ENCODE measurements at regions not wholly inside any gene's neighbourhood (a gene's known extent, or its start where the extent isn't known, plus 50 kb on each side); places are given as distances from the start of the nearest gene placed in this dataset.

- WGBS, 2 donors = 80 to 83% methylated on average over 3 of the region's 3 CpGs
Observed at GRCh38 chr5:12248831-12249230, 344.6 kb upstream of the CTNND2 start.

GRCh38 chr5:12246036-12246435 is 341.8 kb upstream of the CTNND2 start:
- no peaks in the 10 kb centered on the region for H3K9me3 ChIP-seq (ENCODE audit: control insufficient read depth in 4 of 4, insufficient read depth in 3 of 4, low read length in 3 of 4)
- H3K27me3 ChIP-seq (ENCODE audit: control insufficient read depth in 3 of 3, insufficient read depth in 3 of 3, low read length in 2 of 3) = no peaks in the 10 kb centered on the region
- H3K4me1 ChIP-seq (ENCODE audit: control insufficient read depth in 5 of 5, insufficient read depth in 5 of 5, low read length in 5 of 5) = no peaks in the 10 kb centered on the region
- 75 to 79% methylated on average over 5 of the region's 5 CpGs for WGBS, 2 donors
- no peak overlapping the region for H3K4me3 ChIP-seq
- no peaks in the 10 kb centered on the region for H3K36me3 ChIP-seq (ENCODE audit: control insufficient read depth in 4 of 4, insufficient read depth in 4 of 4, low read length in 4 of 4)
- DNase-seq (no peak), ATAC-seq (ENCODE audit: insufficient read depth, low FRiP score) (no peak)
- no peak overlapping the region for H3K9ac ChIP-seq (ENCODE audit: insufficient read depth in 1 of 2, low read length in 2 of 2)
- no peak overlapping the region for H3K27ac ChIP-seq (ENCODE audit: low read depth in 1 of 2, low read length in 1 of 2)
- TF ChIP-seq, protein P1, sequence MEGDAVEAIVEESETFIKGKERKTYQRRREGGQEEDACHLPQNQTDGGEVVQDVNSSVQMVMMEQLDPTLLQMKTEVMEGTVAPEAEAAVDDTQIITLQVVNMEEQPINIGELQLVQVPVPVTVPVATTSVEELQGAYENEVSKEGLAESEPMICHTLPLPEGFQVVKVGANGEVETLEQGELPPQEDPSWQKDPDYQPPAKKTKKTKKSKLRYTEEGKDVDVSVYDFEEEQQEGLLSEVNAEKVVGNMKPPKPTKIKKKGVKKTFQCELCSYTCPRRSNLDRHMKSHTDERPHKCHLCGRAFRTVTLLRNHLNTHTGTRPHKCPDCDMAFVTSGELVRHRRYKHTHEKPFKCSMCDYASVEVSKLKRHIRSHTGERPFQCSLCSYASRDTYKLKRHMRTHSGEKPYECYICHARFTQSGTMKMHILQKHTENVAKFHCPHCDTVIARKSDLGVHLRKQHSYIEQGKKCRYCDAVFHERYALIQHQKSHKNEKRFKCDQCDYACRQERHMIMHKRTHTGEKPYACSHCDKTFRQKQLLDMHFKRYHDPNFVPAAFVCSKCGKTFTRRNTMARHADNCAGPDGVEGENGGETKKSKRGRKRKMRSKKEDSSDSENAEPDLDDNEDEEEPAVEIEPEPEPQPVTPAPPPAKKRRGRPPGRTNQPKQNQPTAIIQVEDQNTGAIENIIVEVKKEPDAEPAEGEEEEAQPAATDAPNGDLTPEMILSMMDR (IDR thresholded peaks at IDR 0.05; ENCODE audit: control extremely low read depth, extremely low read depth) = no peak

More at GRCh38 chr5:12248831-12249230, 344.6 kb upstream of the CTNND2 start:
- ATAC-seq (ENCODE audit: insufficient read depth, low FRiP score) (no peak), DNase-seq (no peak)
- H3K4me1 ChIP-seq (ENCODE audit: control insufficient read depth in 5 of 5, insufficient read depth in 5 of 5, low read length in 5 of 5) = no peaks in the 10 kb centered on the region
- H3K36me3 ChIP-seq (ENCODE audit: control insufficient read depth in 4 of 4, insufficient read depth in 4 of 4, low read length in 4 of 4) = no peaks in the 10 kb centered on the region
- H3K9ac ChIP-seq (ENCODE audit: insufficient read depth in 1 of 2, low read length in 2 of 2) = no peak overlapping the region
- no peaks in the 10 kb centered on the region for H3K27me3 ChIP-seq (ENCODE audit: control insufficient read depth in 3 of 3, insufficient read depth in 3 of 3, low read length in 2 of 3)
- TF ChIP-seq, protein P1 (IDR thresholded peaks at IDR 0.05; ENCODE audit: control extremely low read depth, extremely low read depth) = no peak
- H3K4me3 ChIP-seq = no peak overlapping the region
- H3K9me3 ChIP-seq (ENCODE audit: control insufficient read depth in 4 of 4, insufficient read depth in 3 of 4, low read length in 3 of 4) = no peaks in the 10 kb centered on the region
- no peak overlapping the region for H3K27ac ChIP-seq (ENCODE audit: low read depth in 1 of 2, low read length in 1 of 2)

DNA sequence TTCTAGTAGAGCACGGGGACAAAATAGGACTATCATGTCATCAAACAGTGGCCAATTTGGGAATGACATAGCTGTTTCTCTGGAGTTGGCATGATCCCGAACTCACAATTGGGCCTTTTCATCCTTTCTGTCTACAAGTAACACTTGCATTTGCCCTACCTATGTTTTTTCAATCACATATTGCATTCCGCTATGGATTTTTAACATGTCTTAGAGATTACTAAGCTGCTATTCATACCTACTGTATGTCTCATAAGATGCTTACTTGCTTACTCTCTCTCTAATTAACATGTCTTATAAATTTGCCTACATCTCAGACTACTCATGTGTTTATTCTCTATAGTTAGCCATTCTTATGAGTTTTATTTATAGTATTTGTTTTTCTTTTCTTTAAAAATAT is 341.2 kb upstream of the CTNND2 start:
- Histone ChIP-seq H3K27ac (ENCODE audit: low read depth in 1 of 2, low read length in 1 of 2) (no peak overlapping the region), H3K9ac (ENCODE audit: insufficient read depth in 1 of 2, low read length in 2 of 2) (no peak overlapping the region), H3K36me3 (ENCODE audit: control insufficient read depth in 4 of 4, insufficient read depth in 4 of 4, low read length in 4 of 4) (no peaks in the 10 kb centered on the region), H3K27me3 (ENCODE audit: control insufficient read depth in 3 of 3, insufficient read depth in 3 of 3, low read length in 2 of 3) (no peaks in the 10 kb centered on the region), H3K4me1 (ENCODE audit: control insufficient read depth in 5 of 5, insufficient read depth in 5 of 5, low read length in 5 of 5) (no peaks in the 10 kb centered on the region), H3K9me3 (ENCODE audit: control insufficient read depth in 4 of 4, insufficient read depth in 3 of 4, low read length in 3 of 4) (peaks cover 0 to 2% (median 0%) of the 10 kb centered on the region in 4 donors), H3K4me3 (no peak overlapping the region)
- WGBS, 2 donors = 82 to 91% methylated on average over 3 of the region's 3 CpGs
- ATAC-seq (ENCODE audit: insufficient read depth, low FRiP score) = no peak
- no peak for DNase-seq
- TF ChIP-seq, protein P1 (IDR thresholded peaks at IDR 0.05; ENCODE audit: control extremely low read depth, extremely low read depth) = no peak

Data from lung (tissue), 11 donors.